Activated CD4-positive, alpha-beta T cell treated with anti-CD3 and anti-CD28 coated beads, Interleukin-2, amount 50 U/mL, for 24 hours (primary cell): ENCODE measurements at regions not wholly inside any gene's neighbourhood (a gene's known extent, or its start where the extent isn't known, plus 50 kb on each side); places are given as distances from the start of the nearest gene placed in this dataset.
A peak's percentile ranks its signal among the peaks of the same experiment; 100 is the strongest.
"Not testable (repeated sequence)": the region's sequence is repeated elsewhere in the genome, so short reads cannot be mapped to it uniquely, and the experiment has no call there.

Source experiments
- DNase-seq, 2 donors: peaks; one replicate each; pipeline ENCODE4 v3.0.0-alpha.2; 2020; ENCODE audit warnings: low read depth in 1 of 2, low spot score in 1 of 2

- no peak for DNase-seq
These were observed 104.1 kb upstream of the SCAF8 start for GRCh38 chr6:154629127-154629526.

- DNase-seq: no peak
These were observed 101.1 kb upstream of the SCAF8 start for GRCh38 chr6:154632119-154632518.

GRCh38 chr6:154637392-154637791 lies 95.8 kb upstream of the SCAF8 start:
- DNase-seq: no peak

GRCh38 chr6:154638369-154638768 lies 94.8 kb upstream of the SCAF8 start:
- no peak for DNase-seq

GRCh38 chr6:154639196-154639595 lies 94.0 kb upstream of the SCAF8 start:
- DNase-seq: not testable (repeated sequence)

GRCh38 chr6:154648188-154648887 lies 84.9 kb upstream of the SCAF8 start:
- no peak for DNase-seq

GRCh38 chr6:154648888-154649205 lies 84.4 kb upstream of the SCAF8 start:
- no peak for DNase-seq

- DNase-seq: no peak
These were observed 83.5 kb upstream of the SCAF8 start for GRCh38 chr6:154649721-154650120.

GRCh38 chr6:154650351-154650750 lies 82.9 kb upstream of the SCAF8 start:
- no peak for DNase-seq

GRCh38 chr6:154651656-154652055 lies 81.6 kb upstream of the SCAF8 start:
- no peak for DNase-seq

GRCh38 chr6:154653385-154653784 lies 79.8 kb upstream of the SCAF8 start:
- DNase-seq: no peak

- no peak for DNase-seq
These were observed 79.4 kb upstream of the SCAF8 start for GRCh38 chr6:154653853-154654252.

GRCh38 chr6:154656660-154657059 lies 76.6 kb upstream of the SCAF8 start:
- DNase-seq: no peak

- DNase-seq: no peak
These were observed 71.4 kb upstream of the SCAF8 start for GRCh38 chr6:154661768-154662167.

- DNase-seq: no peak
These were observed 68.9 kb upstream of the SCAF8 start for GRCh38 chr6:154664287-154664686.

GRCh38 chr6:154668156-154668555 lies 65.1 kb upstream of the SCAF8 start:
- DNase-seq: no peak

GRCh38 chr6:154672086-154672485 lies 61.1 kb upstream of the SCAF8 start:
- no peak for DNase-seq

- no peak for DNase-seq
These were observed 59.3 kb upstream of the SCAF8 start for GRCh38 chr6:154673919-154674318.

- peak; percentile 64 to 89 for DNase-seq
These were observed 57.6 kb upstream of the SCAF8 start for GRCh38 chr6:154675602-154676088.

GRCh38 chr6:154682633-154683125 lies 50.5 kb upstream of the SCAF8 start:
- DNase-seq: no peak
